ENCODE measurements at regions not wholly inside any gene's neighbourhood (a gene's known extent, or its start where the extent isn't known, plus 50 kb on each side); places are given as distances from the start of the nearest gene placed in this dataset.
"Not testable (repeated sequence)": the region's sequence is repeated elsewhere in the genome, so short reads cannot be mapped to it uniquely, and the experiment has no call there.

DNA sequence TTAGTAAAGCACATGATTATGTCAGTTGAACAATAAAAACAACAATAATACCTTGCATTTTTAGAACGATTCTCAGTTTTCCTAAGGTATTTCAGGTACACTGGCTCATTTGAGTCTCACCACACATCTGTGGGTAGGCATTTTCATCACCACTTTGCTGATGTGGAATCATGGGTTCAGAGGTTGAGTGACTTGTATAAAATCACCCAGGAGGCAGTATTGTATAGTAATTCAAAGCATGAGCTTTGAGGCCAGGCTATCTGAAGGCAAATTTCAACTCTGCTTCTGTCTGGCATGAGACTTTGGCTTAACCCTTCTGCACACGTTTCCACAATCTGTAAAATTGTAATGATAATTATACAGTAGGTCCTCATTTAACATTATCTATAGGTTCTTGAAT is 183.9 kb upstream of the CMC1 start:
- POLR2A ChIA-PET, result no interaction called here
- intact Hi-C loops (cut with micrococcal nuclease), result no loop called here

DNA sequence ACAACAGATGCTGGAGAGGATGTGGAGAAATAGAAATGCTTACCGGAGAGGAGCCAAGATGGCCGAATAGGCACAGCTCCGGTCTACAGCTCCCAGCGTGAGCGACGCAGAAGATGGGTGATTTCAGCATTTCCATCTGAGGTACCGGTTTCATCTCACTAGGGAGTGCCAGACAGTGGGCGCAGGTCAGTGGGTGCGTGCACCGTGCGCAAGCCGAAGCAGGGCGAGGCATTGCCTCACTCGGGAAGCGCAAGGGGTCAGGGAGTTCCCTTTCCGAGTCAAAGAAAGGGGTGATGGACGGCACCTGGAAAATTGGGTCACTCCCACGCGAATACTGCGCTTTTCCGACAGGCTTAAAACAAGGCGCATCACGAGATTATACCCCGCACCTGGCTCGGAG is 182.2 kb upstream of the CMC1 start:
- H3K4me1 ChIP-seq (ENCODE audit: control insufficient read depth, extremely low read depth, insufficient read depth, low read length); CTCF ChIA-PET; H3K9me3 ChIP-seq (replicated peaks; ENCODE audit: control insufficient read depth, insufficient read depth, low read length); H3K9ac ChIP-seq (replicated peaks; ENCODE audit: extremely low read depth, insufficient read depth, low read length); H3K9me1 ChIP-seq (replicated peaks; ENCODE audit: control insufficient read depth, extremely low read depth, insufficient read depth, low read length); dilution Hi-C loops (cut with MboI; ENCODE audit: extremely low pct_ligation_motif_present, low sequenced_read_pairs); H3K4me3 ChIP-seq (replicated peaks in 1 of 3; ENCODE audit: insufficient read depth in 1 of 3, low read depth in 1 of 3, low read length in 3 of 3); DNase-seq (ENCODE audit: low read depth, low spot score); H4K20me1 ChIP-seq (replicated peaks; ENCODE audit: control insufficient read depth, extremely low read depth, insufficient read depth, low read length); intact Hi-C loops (cut with micrococcal nuclease); BruUV-seq (replicated peaks); H2AFZ ChIP-seq (ENCODE audit: low read depth, low read length); FAIRE-seq; H3K27ac ChIP-seq (ENCODE audit: insufficient read depth, low read depth, low read length); H3K79me2 ChIP-seq (ENCODE audit: control insufficient read depth, insufficient read depth, low read length); POLR2A ChIA-PET; H3K27me3 ChIP-seq (ENCODE audit: control insufficient read depth in 2 of 2, insufficient read depth in 2 of 2, low read length in 2 of 2); H3K36me3 ChIP-seq (ENCODE audit: control insufficient read depth in 2 of 2, extremely low read depth in 1 of 2, insufficient read depth in 2 of 2, low read length in 2 of 2); H3K4me2 ChIP-seq (ENCODE audit: insufficient read depth, low read length): not testable (repeated sequence)

More for the DNA sequence above, 183.9 kb upstream of the CMC1 start:
- H3K36me3 ChIP-seq (ENCODE audit: control insufficient read depth in 2 of 2, extremely low read depth in 1 of 2, insufficient read depth in 2 of 2, low read length in 2 of 2), result no peaks in the 10 kb centered on the region
- FAIRE-seq (no peak), DNase-seq (ENCODE audit: low read depth, low spot score) (no peak)
- no peaks in the 10 kb centered on the region for H3K27me3 ChIP-seq (ENCODE audit: control insufficient read depth in 2 of 2, insufficient read depth in 2 of 2, low read length in 2 of 2)
- H3K4me3 ChIP-seq (replicated peaks in 1 of 3; ENCODE audit: insufficient read depth in 1 of 3, low read depth in 1 of 3, low read length in 3 of 3), result no peak overlapping the region
- H3K9ac ChIP-seq (replicated peaks; ENCODE audit: extremely low read depth, insufficient read depth, low read length), result no peak overlapping the region
- TF ChIP-seq, protein P1, sequence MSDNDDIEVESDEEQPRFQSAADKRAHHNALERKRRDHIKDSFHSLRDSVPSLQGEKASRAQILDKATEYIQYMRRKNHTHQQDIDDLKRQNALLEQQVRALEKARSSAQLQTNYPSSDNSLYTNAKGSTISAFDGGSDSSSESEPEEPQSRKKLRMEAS (IDR thresholded peaks at IDR 0.05; ENCODE audit: insufficient read depth, insufficient read length), result no peak
- TF ChIP-seq MYC (IDR thresholded peaks at IDR 0.05; ENCODE audit: low read depth, low read length), result no peak
- TF ChIP-seq EZH2 (IDR thresholded peaks at IDR 0.05; ENCODE audit: borderline replicate concordance, low read depth, low read length, severe bottlenecking), result no peak
- no peak for TF ChIP-seq GATA2 (IDR thresholded peaks at IDR 0.05; ENCODE audit: insufficient read depth, insufficient read length, low read depth, low read length)
- TF ChIP-seq JUN (IDR thresholded peaks at IDR 0.05; ENCODE audit: borderline replicate concordance, insufficient read depth, insufficient read length, low read depth), result no peak
- TF ChIP-seq FOS (IDR thresholded peaks at IDR 0.05; ENCODE audit: borderline replicate concordance, insufficient read depth, low read length), result no peak
- TF ChIP-seq POLR2AphosphoS5 (IDR thresholded peaks at IDR 0.05; ENCODE audit: insufficient read depth, low read depth, low read length), result no peak
- no peak for TF ChIP-seq CTCF (IDR thresholded peaks at IDR 0.05; ENCODE audit: extremely low read depth in 1 of 2, insufficient read depth in 1 of 2, low read depth in 1 of 2, low read length in 2 of 2)
- no peak for TF ChIP-seq POLR2A (IDR thresholded peaks at IDR 0.05; ENCODE audit: low read depth, low read length)
- no peaks in the 10 kb centered on the region for H3K9me3 ChIP-seq (replicated peaks; ENCODE audit: control insufficient read depth, insufficient read depth, low read length)
- H3K79me2 ChIP-seq (ENCODE audit: control insufficient read depth, insufficient read depth, low read length), result no peaks in the 10 kb centered on the region
- H3K4me1 ChIP-seq (ENCODE audit: control insufficient read depth, extremely low read depth, insufficient read depth, low read length), result no peaks in the 10 kb centered on the region
- H3K4me2 ChIP-seq (ENCODE audit: insufficient read depth, low read length), result no peak overlapping the region
- H3K27ac ChIP-seq (ENCODE audit: insufficient read depth, low read depth, low read length), result no peak overlapping the region
- dilution Hi-C loops (cut with MboI; ENCODE audit: extremely low pct_ligation_motif_present, low sequenced_read_pairs), result no loop called here
- no peak overlapping the region for H2AFZ ChIP-seq (ENCODE audit: low read depth, low read length)
- no peaks in the 10 kb centered on the region for H3K9me1 ChIP-seq (replicated peaks; ENCODE audit: control insufficient read depth, extremely low read depth, insufficient read depth, low read length)
- no peaks in the 10 kb centered on the region for H4K20me1 ChIP-seq (replicated peaks; ENCODE audit: control insufficient read depth, extremely low read depth, insufficient read depth, low read length)
- CTCF ChIA-PET, result no interaction called here
- BruUV-seq (replicated peaks), result no TSS peak
